ENCODE measurements at regions not wholly inside any gene's neighbourhood (a gene's known extent, or its start where the extent isn't known, plus 50 kb on each side); places are given as distances from the start of the nearest gene placed in this dataset.
"Not testable (repeated sequence)": the region's sequence is repeated elsewhere in the genome, so short reads cannot be mapped to it uniquely, and the experiment has no call there.

- H3K4me1 ChIP-seq (ENCODE audit: control insufficient read depth in 2 of 2, insufficient read depth in 2 of 2, low read length in 2 of 2): no peaks in the 10 kb centered on the region
- no peak overlapping the region for H3K4me3 ChIP-seq (ENCODE audit: low read length in 2 of 2)
- no peaks in the 10 kb centered on the region for H3K9me3 ChIP-seq (ENCODE audit: control insufficient read depth in 2 of 2, insufficient read depth in 1 of 2, low read length in 1 of 2)
- 96% methylated on average over 3 of the region's 3 CpGs for WGBS
- DNase-seq (ENCODE audit: low read depth in 6 of 9, low spot score in 9 of 9): no peak
- no peaks in the 10 kb centered on the region for H3K27me3 ChIP-seq (ENCODE audit: control insufficient read depth in 2 of 2, insufficient read depth in 1 of 2, low read length in 1 of 2)
- H3K27ac ChIP-seq (ENCODE audit: low read depth in 1 of 2, low read length in 1 of 2): no peak overlapping the region
- H3K36me3 ChIP-seq (ENCODE audit: control insufficient read depth in 2 of 2, insufficient read depth in 2 of 2, low read length in 1 of 2): no peaks in the 10 kb centered on the region
These were observed 114.1 kb downstream of the RAB38 start for GRCh38 chr11:88061111-88061510.

GRCh38 chr11:88059326-88059725, 115.9 kb downstream of the RAB38 start:
- no peak for DNase-seq (ENCODE audit: low read depth in 6 of 9, low spot score in 9 of 9)

GRCh38 chr11:88051396-88051795, 123.8 kb downstream of the RAB38 start:
- H3K27ac ChIP-seq (ENCODE audit: low read depth in 1 of 2, low read length in 1 of 2): no peak overlapping the region
- H3K9me3 ChIP-seq (ENCODE audit: control insufficient read depth in 2 of 2, insufficient read depth in 1 of 2, low read length in 1 of 2): no peaks in the 10 kb centered on the region
- no peaks in the 10 kb centered on the region for H3K27me3 ChIP-seq (ENCODE audit: control insufficient read depth in 2 of 2, insufficient read depth in 1 of 2, low read length in 1 of 2)
- H3K36me3 ChIP-seq (ENCODE audit: control insufficient read depth in 2 of 2, insufficient read depth in 2 of 2, low read length in 1 of 2): no peaks in the 10 kb centered on the region
- DNase-seq (ENCODE audit: low read depth in 6 of 9, low spot score in 9 of 9): no peak
- WGBS: 95% methylated on average over 2 of the region's 2 CpGs
- H3K4me3 ChIP-seq (ENCODE audit: low read length in 2 of 2): no peak overlapping the region
- no peaks in the 10 kb centered on the region for H3K4me1 ChIP-seq (ENCODE audit: control insufficient read depth in 2 of 2, insufficient read depth in 2 of 2, low read length in 2 of 2)

More at GRCh38 chr11:88059326-88059725, 115.9 kb downstream of the RAB38 start:
- Histone ChIP-seq H3K9me3 (ENCODE audit: control insufficient read depth in 2 of 2, insufficient read depth in 1 of 2, low read length in 1 of 2) (no peaks in the 10 kb centered on the region), H3K36me3 (ENCODE audit: control insufficient read depth in 2 of 2, insufficient read depth in 2 of 2, low read length in 1 of 2) (no peaks in the 10 kb centered on the region), H3K27me3 (ENCODE audit: control insufficient read depth in 2 of 2, insufficient read depth in 1 of 2, low read length in 1 of 2) (no peaks in the 10 kb centered on the region), H3K4me3 (ENCODE audit: low read length in 2 of 2) (no peak overlapping the region), H3K4me1 (ENCODE audit: control insufficient read depth in 2 of 2, insufficient read depth in 2 of 2, low read length in 2 of 2) (no peaks in the 10 kb centered on the region), H3K27ac (ENCODE audit: low read depth in 1 of 2, low read length in 1 of 2) (no peak overlapping the region)

- H3K9me3 ChIP-seq (ENCODE audit: control insufficient read depth in 2 of 2, insufficient read depth in 1 of 2, low read length in 1 of 2): no peaks in the 10 kb centered on the region
- no peak overlapping the region for H3K27ac ChIP-seq (ENCODE audit: low read depth in 1 of 2, low read length in 1 of 2)
- H3K36me3 ChIP-seq (ENCODE audit: control insufficient read depth in 2 of 2, insufficient read depth in 2 of 2, low read length in 1 of 2): no peaks in the 10 kb centered on the region
- no peaks in the 10 kb centered on the region for H3K4me1 ChIP-seq (ENCODE audit: control insufficient read depth in 2 of 2, insufficient read depth in 2 of 2, low read length in 2 of 2)
- DNase-seq (ENCODE audit: low read depth in 6 of 9, low spot score in 9 of 9): peak in 5 of 9 donors; percentile 2 to 34 (median 6)
- 17% methylated on average over 2 of the region's 2 CpGs for WGBS
- H3K4me3 ChIP-seq (ENCODE audit: low read length in 2 of 2): no peak overlapping the region
- H3K27me3 ChIP-seq (ENCODE audit: control insufficient read depth in 2 of 2, insufficient read depth in 1 of 2, low read length in 1 of 2): no peaks in the 10 kb centered on the region
These were observed 125.0 kb downstream of the RAB38 start for GRCh38 chr11:88050247-88050646.

GRCh38 chr11:88045288-88045687, 130.0 kb downstream of the RAB38 start:
- H3K4me1 ChIP-seq (ENCODE audit: control insufficient read depth in 2 of 2, insufficient read depth in 2 of 2, low read length in 2 of 2); H3K27me3 ChIP-seq (ENCODE audit: control insufficient read depth in 2 of 2, insufficient read depth in 1 of 2, low read length in 1 of 2); DNase-seq (ENCODE audit: low read depth in 6 of 9, low spot score in 9 of 9); H3K4me3 ChIP-seq (ENCODE audit: low read length in 2 of 2); H3K36me3 ChIP-seq (ENCODE audit: control insufficient read depth in 2 of 2, insufficient read depth in 2 of 2, low read length in 1 of 2); H3K27ac ChIP-seq (ENCODE audit: low read depth in 1 of 2, low read length in 1 of 2); H3K9me3 ChIP-seq (ENCODE audit: control insufficient read depth in 2 of 2, insufficient read depth in 1 of 2, low read length in 1 of 2): not testable (repeated sequence)
- WGBS: 93% methylated on average over 11 of the region's 11 CpGs

GRCh38 chr11:88044658-88045057, 130.6 kb downstream of the RAB38 start:
- H3K27me3 ChIP-seq (ENCODE audit: control insufficient read depth in 2 of 2, insufficient read depth in 1 of 2, low read length in 1 of 2); H3K4me1 ChIP-seq (ENCODE audit: control insufficient read depth in 2 of 2, insufficient read depth in 2 of 2, low read length in 2 of 2); H3K4me3 ChIP-seq (ENCODE audit: low read length in 2 of 2); H3K27ac ChIP-seq (ENCODE audit: low read depth in 1 of 2, low read length in 1 of 2); DNase-seq (ENCODE audit: low read depth in 6 of 9, low spot score in 9 of 9); H3K36me3 ChIP-seq (ENCODE audit: control insufficient read depth in 2 of 2, insufficient read depth in 2 of 2, low read length in 1 of 2); H3K9me3 ChIP-seq (ENCODE audit: control insufficient read depth in 2 of 2, insufficient read depth in 1 of 2, low read length in 1 of 2): not testable (repeated sequence)
- 93% methylated on average over 5 of the region's 5 CpGs for WGBS

GRCh38 chr11:88043149-88043548, 132.1 kb downstream of the RAB38 start:
- DNase-seq (ENCODE audit: low read depth in 6 of 9, low spot score in 9 of 9): no peak
- Histone ChIP-seq H3K9me3 (ENCODE audit: control insufficient read depth in 2 of 2, insufficient read depth in 1 of 2, low read length in 1 of 2) (no peaks in the 10 kb centered on the region), H3K4me1 (ENCODE audit: control insufficient read depth in 2 of 2, insufficient read depth in 2 of 2, low read length in 2 of 2) (no peaks in the 10 kb centered on the region), H3K27ac (ENCODE audit: low read depth in 1 of 2, low read length in 1 of 2) (no peak overlapping the region), H3K4me3 (ENCODE audit: low read length in 2 of 2) (no peak overlapping the region), H3K36me3 (ENCODE audit: control insufficient read depth in 2 of 2, insufficient read depth in 2 of 2, low read length in 1 of 2) (no peaks in the 10 kb centered on the region), H3K27me3 (ENCODE audit: control insufficient read depth in 2 of 2, insufficient read depth in 1 of 2, low read length in 1 of 2) (no peaks in the 10 kb centered on the region)
- 40% methylated on average over 3 of the region's 3 CpGs for WGBS

- no peak for DNase-seq (ENCODE audit: low read depth in 6 of 9, low spot score in 9 of 9)
- 97% methylated on average over 1 of the region's 1 CpG for WGBS
- H3K4me3 ChIP-seq (ENCODE audit: low read length in 2 of 2): no peak overlapping the region
These were observed 132.6 kb downstream of the RAB38 start for GRCh38 chr11:88042647-88043046.

GRCh38 chr11:88042238-88042637, 133.0 kb downstream of the RAB38 start:
- Histone ChIP-seq H3K27me3 (ENCODE audit: control insufficient read depth in 2 of 2, insufficient read depth in 1 of 2, low read length in 1 of 2) (no peaks in the 10 kb centered on the region), H3K9me3 (ENCODE audit: control insufficient read depth in 2 of 2, insufficient read depth in 1 of 2, low read length in 1 of 2) (no peaks in the 10 kb centered on the region), H3K36me3 (ENCODE audit: control insufficient read depth in 2 of 2, insufficient read depth in 2 of 2, low read length in 1 of 2) (no peaks in the 10 kb centered on the region), H3K27ac (ENCODE audit: low read depth in 1 of 2, low read length in 1 of 2) (no peak overlapping the region), H3K4me1 (ENCODE audit: control insufficient read depth in 2 of 2, insufficient read depth in 2 of 2, low read length in 2 of 2) (no peaks in the 10 kb centered on the region), H3K4me3 (ENCODE audit: low read length in 2 of 2) (no peak overlapping the region)
- no peak for DNase-seq (ENCODE audit: low read depth in 6 of 9, low spot score in 9 of 9)
- 94% methylated on average over 2 of the region's 2 CpGs for WGBS

More at GRCh38 chr11:88042647-88043046, 132.6 kb downstream of the RAB38 start:
- Histone ChIP-seq H3K9me3 (ENCODE audit: control insufficient read depth in 2 of 2, insufficient read depth in 1 of 2, low read length in 1 of 2) (no peaks in the 10 kb centered on the region), H3K4me1 (ENCODE audit: control insufficient read depth in 2 of 2, insufficient read depth in 2 of 2, low read length in 2 of 2) (no peaks in the 10 kb centered on the region), H3K27me3 (ENCODE audit: control insufficient read depth in 2 of 2, insufficient read depth in 1 of 2, low read length in 1 of 2) (no peaks in the 10 kb centered on the region), H3K36me3 (ENCODE audit: control insufficient read depth in 2 of 2, insufficient read depth in 2 of 2, low read length in 1 of 2) (no peaks in the 10 kb centered on the region), H3K27ac (ENCODE audit: low read depth in 1 of 2, low read length in 1 of 2) (no peak overlapping the region)

GRCh38 chr11:88041679-88042078, 133.6 kb downstream of the RAB38 start:
- H3K27ac ChIP-seq (ENCODE audit: low read depth in 1 of 2, low read length in 1 of 2): no peak overlapping the region
- H3K9me3 ChIP-seq (ENCODE audit: control insufficient read depth in 2 of 2, insufficient read depth in 1 of 2, low read length in 1 of 2): no peaks in the 10 kb centered on the region
- 69% methylated on average over 2 of the region's 2 CpGs for WGBS
- no peak overlapping the region for H3K4me3 ChIP-seq (ENCODE audit: low read length in 2 of 2)
- no peaks in the 10 kb centered on the region for H3K27me3 ChIP-seq (ENCODE audit: control insufficient read depth in 2 of 2, insufficient read depth in 1 of 2, low read length in 1 of 2)
- H3K4me1 ChIP-seq (ENCODE audit: control insufficient read depth in 2 of 2, insufficient read depth in 2 of 2, low read length in 2 of 2): no peaks in the 10 kb centered on the region
- no peak for DNase-seq (ENCODE audit: low read depth in 6 of 9, low spot score in 9 of 9)
- no peaks in the 10 kb centered on the region for H3K36me3 ChIP-seq (ENCODE audit: control insufficient read depth in 2 of 2, insufficient read depth in 2 of 2, low read length in 1 of 2)
